NCI-H345 (cell line): ENCODE measurements at regions not wholly inside any gene's neighbourhood (a gene's known extent, or its start where the extent isn't known, plus 50 kb on each side); places are given as distances from the start of the nearest gene placed in this dataset.
A peak's percentile ranks its signal among the peaks of the same experiment; 100 is the strongest.

Experiments used
- DNase-seq: peaks from one replicate; lab custom pipeline; 2025; lab: John Stamatoyannopoulos, UW

- DNase-seq, result no peak
These were observed 52.0 kb downstream of the MAGEF1 start for GRCh38 chr3:184659797-184660301.

- no peak for DNase-seq
These were observed 53.5 kb downstream of the MAGEF1 start for GRCh38 chr3:184658223-184658928.

GRCh38 chr3:184656829-184657681 lies 54.8 kb downstream of the MAGEF1 start:
- peak; percentile 24 for DNase-seq

- no peak for DNase-seq
These were observed 55.4 kb downstream of the MAGEF1 start for GRCh38 chr3:184656458-184656828.

- DNase-seq, result no peak
These were observed 56.3 kb downstream of the MAGEF1 start for GRCh38 chr3:184655597-184655996.

GRCh38 chr3:184654375-184654774 lies 57.5 kb downstream of the MAGEF1 start:
- DNase-seq, result no peak

GRCh38 chr3:184652465-184652864 lies 59.4 kb downstream of the MAGEF1 start:
- DNase-seq, result no peak

- DNase-seq, result no peak
These were observed 60.0 kb downstream of the MAGEF1 start for GRCh38 chr3:184651904-184652303.

- no peak for DNase-seq
These were observed 63.2 kb downstream of the MAGEF1 start for GRCh38 chr3:184648636-184649035.

- DNase-seq, result no peak
These were observed 64.4 kb downstream of the MAGEF1 start for GRCh38 chr3:184647405-184647936.

GRCh38 chr3:184645336-184645735 lies 66.5 kb downstream of the MAGEF1 start:
- DNase-seq, result no peak

- DNase-seq, result no peak
These were observed 68.4 kb downstream of the MAGEF1 start for GRCh38 chr3:184643442-184643841.

- no peak for DNase-seq
These were observed 69.1 kb downstream of the MAGEF1 start for GRCh38 chr3:184642631-184643285.

- no peak for DNase-seq
These were observed 70.4 kb downstream of the MAGEF1 start for GRCh38 chr3:184641430-184641829.

GRCh38 chr3:184639351-184639750 lies 72.5 kb downstream of the MAGEF1 start:
- DNase-seq, result no peak

- no peak for DNase-seq
These were observed 74.2 kb downstream of the MAGEF1 start for GRCh38 chr3:184637705-184638104.

- peak; percentile 10 for DNase-seq
These were observed 75.0 kb downstream of the MAGEF1 start for GRCh38 chr3:184636741-184637316.

GRCh38 chr3:184635774-184636173 lies 74.2 kb downstream of the EPHB3 start:
- no peak for DNase-seq

GRCh38 chr3:184635126-184635525 lies 73.5 kb downstream of the EPHB3 start:
- peak; percentile 82 for DNase-seq

- no peak for DNase-seq
These were observed 71.6 kb downstream of the EPHB3 start for GRCh38 chr3:184633237-184633579.

GRCh38 chr3:184632551-184633236 lies 71.1 kb downstream of the EPHB3 start:
- DNase-seq, result no peak
